GM12873 (cell line): ENCODE measurements at regions not wholly inside any gene's neighbourhood (a gene's known extent, or its start where the extent isn't known, plus 50 kb on each side); places are given as distances from the start of the nearest gene placed in this dataset.

ENCODE experiments used
- TF ChIP-seq, protein P1 (sequence below): IDR thresholded peaks from 2 replicates; pipeline ENCODE4 v1.5.1; 2012; ENCODE audit warnings: low read depth, mild to moderate bottlenecking, moderate library complexity, low read length, control low read depth; ENCODE audit not compliant: insufficient read depth; ENCODE audit errors: missing control alignments

DNA sequence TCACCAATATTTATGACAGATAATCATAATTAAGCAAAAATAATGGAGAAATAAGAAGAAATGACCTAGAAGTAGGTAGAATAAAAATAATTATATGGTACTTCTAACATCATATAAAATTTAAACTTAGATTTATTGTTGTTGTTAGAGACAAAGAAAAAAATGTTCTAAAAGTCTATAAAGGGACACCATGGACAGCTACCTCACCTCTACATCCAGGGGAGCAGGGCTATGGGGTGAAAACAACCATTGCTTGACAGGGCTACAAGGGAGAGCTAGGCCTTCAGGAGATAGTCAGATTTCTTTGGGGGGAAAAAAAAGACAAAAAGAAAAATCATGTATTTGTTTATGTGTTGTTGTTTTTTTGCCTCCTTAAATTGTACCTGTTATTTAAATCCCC is 841.9 kb downstream of the VGLL3 start:
- TF ChIP-seq, protein P1, sequence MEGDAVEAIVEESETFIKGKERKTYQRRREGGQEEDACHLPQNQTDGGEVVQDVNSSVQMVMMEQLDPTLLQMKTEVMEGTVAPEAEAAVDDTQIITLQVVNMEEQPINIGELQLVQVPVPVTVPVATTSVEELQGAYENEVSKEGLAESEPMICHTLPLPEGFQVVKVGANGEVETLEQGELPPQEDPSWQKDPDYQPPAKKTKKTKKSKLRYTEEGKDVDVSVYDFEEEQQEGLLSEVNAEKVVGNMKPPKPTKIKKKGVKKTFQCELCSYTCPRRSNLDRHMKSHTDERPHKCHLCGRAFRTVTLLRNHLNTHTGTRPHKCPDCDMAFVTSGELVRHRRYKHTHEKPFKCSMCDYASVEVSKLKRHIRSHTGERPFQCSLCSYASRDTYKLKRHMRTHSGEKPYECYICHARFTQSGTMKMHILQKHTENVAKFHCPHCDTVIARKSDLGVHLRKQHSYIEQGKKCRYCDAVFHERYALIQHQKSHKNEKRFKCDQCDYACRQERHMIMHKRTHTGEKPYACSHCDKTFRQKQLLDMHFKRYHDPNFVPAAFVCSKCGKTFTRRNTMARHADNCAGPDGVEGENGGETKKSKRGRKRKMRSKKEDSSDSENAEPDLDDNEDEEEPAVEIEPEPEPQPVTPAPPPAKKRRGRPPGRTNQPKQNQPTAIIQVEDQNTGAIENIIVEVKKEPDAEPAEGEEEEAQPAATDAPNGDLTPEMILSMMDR: no peak

DNA sequence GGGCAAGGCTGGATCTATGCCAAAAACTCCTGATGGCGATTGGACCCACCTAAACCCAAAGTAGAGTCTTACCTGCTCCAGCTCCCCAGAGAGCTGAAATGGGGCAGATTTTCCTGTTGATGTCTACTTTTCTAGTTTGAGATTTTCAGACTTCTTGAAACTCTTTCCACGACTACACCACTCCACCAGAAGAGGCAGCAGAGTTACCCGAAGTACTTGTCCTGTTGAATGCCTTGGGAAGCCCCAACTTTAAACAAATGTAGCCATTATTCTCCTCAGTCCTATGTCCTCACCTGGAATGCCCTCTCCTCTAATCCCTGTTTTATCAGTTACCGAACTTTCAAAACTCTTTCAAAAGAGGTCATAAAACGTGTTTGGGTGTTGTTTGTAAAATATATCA is 843.8 kb downstream of the VGLL3 start:
- TF ChIP-seq, protein P1: no peak

DNA sequence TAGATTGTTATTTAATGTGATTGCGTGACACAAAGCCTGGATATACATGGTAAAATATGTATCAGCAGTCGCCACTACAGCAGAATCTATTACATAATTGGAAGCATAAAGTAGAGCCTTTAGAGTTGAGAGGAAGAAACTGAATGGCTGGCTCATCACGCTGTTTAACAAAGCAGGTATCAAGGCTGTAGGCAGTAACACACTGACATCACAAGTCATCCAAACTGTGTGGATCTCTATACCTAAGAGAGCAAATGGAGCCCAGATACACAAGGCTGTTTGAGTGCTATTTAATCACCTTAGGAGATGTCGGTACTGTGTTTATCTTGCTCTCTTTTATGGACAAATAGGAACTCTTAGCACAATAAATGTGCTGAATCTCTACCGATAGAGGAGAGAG is 864.4 kb downstream of the VGLL3 start:
- TF ChIP-seq, protein P1: no peak
